Stimulated activated CD4-positive, alpha-beta T cell treated with anti-CD3 and anti-CD28 coated beads, Interleukin-15, amount 100 ng/mL, for 48 hours (primary cell): ENCODE measurements at regions not wholly inside any gene's neighbourhood (a gene's known extent, or its start where the extent isn't known, plus 50 kb on each side); places are given as distances from the start of the nearest gene placed in this dataset.
"Not testable (repeated sequence)": the region's sequence is repeated elsewhere in the genome, so short reads cannot be mapped to it uniquely, and the experiment has no call there.

ENCODE experiments used
- DNase-seq, 2 donors: peaks; one replicate each; pipeline ENCODE4 v3.0.0-alpha.2; 2020; ENCODE audit warnings: low read depth in 2 of 2

- DNase-seq, result not testable (repeated sequence)
Observed at GRCh38 chr16:22718598-22718997, 95.4 kb upstream of the HS3ST2 start.

- no peak for DNase-seq
Observed at GRCh38 chr16:22719945-22720344, 94.0 kb upstream of the HS3ST2 start.

GRCh38 chr16:22721511-22722100, 92.4 kb upstream of the HS3ST2 start:
- DNase-seq, result no peak

GRCh38 chr16:22722551-22723541, 91.1 kb upstream of the HS3ST2 start:
- DNase-seq, result not testable (repeated sequence)

GRCh38 chr16:22726868-22727267, 87.1 kb upstream of the HS3ST2 start:
- DNase-seq, result no peak

- no peak for DNase-seq
Observed at GRCh38 chr16:22727285-22728166, 86.4 kb upstream of the HS3ST2 start.

GRCh38 chr16:22728167-22728836, 85.7 kb upstream of the HS3ST2 start:
- no peak for DNase-seq

GRCh38 chr16:22732400-22732799, 81.6 kb upstream of the HS3ST2 start:
- no peak for DNase-seq

- no peak for DNase-seq
Observed at GRCh38 chr16:22732959-22733358, 81.0 kb upstream of the HS3ST2 start.

DNA sequence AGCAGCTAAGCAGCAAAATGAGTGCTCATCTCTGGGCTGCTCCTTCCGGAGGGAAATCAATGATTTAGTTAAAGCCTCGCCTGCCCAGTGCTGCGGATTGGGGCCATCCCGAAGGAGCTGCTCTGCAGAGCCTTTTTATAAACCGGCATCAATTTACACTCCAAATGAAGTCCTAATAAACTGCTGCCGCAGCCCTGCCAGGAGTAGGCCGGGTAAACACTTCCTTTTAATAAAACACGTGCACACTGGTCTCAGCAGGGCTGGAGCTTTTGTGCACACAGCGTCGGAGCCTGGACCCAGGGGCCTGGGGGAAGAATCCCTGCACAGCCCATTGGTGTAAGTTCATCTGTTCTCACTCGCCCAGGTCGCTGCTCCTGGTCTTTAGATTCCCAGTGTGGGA, 79.6 kb upstream of the HS3ST2 start:
- DNase-seq, result no peak

GRCh38 chr16:22736791-22737190, 77.2 kb upstream of the HS3ST2 start:
- no peak for DNase-seq

DNA sequence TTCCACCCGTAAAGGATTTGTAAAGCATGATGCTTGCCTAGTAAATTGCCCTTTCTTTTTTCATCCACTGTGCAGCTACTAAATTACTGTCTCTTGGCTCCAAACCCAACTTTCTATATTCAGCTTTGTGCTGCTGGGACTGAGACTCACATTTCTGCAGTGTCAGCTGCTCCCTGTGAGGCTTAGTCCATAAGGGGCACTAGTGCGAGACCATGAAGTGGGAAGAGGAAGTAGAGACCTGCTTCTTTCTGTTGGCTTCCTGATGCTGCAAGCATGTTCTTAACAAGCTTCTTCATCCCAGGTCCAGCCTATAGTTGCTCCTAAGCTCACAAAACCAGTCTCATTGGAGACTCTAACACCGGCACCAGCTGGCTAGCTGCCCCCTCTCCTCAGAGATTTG, 74.9 kb upstream of the HS3ST2 start:
- no peak for DNase-seq

GRCh38 chr16:22743401-22743800, 70.6 kb upstream of the HS3ST2 start:
- DNase-seq, result no peak

- no peak for DNase-seq
Observed at GRCh38 chr16:22751104-22751667, 62.8 kb upstream of the HS3ST2 start.

DNA sequence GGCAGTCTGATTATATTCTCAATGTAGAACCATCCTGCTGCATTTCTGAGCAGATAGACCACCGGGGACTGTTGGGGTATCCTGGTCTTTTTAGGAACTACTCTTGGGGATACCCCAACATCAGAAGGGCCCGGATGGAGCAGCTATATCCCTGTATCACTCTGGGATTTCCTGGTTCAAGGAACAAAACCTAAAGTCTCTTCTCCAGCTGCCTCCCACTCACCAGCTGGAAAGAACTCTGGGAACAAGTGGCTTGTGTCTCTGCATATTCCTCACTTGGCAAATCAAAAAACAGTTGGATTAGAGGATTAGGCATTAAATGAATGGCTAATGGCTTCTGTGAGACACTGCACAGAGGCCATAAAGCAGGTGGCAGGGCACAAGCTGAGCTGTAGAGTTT, 62.3 kb upstream of the HS3ST2 start:
- no peak for DNase-seq

DNA sequence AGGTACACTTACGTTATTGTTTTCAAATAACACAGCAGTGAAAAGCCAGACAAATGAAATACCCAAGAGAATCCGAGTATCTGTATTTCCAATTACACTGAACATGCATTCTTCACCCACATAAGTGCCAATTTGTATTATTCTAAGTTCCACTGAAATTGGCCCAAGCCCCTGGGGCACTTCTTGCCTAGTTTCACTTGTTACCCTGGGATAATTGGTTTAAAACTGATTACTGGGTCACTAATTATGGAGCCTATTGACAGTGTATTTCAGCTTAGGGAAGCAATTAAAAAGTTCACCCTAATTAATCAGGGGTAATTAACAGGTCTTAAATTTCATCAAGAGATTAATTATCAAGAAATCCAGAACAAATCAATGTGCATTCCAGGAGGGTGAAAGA, 60.5 kb upstream of the HS3ST2 start:
- DNase-seq, result no peak

DNA sequence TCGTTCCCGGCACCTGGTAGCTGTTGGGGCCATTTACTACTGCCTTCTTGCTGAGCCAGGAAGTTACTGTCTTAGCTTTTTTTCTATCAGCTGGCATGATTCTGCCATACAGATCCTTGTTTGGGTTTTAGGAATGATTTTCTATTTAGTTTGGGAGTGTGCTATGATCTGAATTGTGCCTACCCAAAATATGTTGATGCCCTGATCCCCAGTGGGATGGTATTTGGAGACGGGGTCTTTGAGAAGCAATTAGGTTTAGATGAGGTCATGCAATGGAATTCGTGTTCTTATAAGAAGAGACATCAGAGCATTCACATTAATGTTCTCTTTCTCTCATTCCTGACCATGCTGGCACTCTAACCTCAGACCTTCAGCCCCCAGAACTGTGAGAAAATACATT, 59.4 kb upstream of the HS3ST2 start:
- no peak for DNase-seq

DNA sequence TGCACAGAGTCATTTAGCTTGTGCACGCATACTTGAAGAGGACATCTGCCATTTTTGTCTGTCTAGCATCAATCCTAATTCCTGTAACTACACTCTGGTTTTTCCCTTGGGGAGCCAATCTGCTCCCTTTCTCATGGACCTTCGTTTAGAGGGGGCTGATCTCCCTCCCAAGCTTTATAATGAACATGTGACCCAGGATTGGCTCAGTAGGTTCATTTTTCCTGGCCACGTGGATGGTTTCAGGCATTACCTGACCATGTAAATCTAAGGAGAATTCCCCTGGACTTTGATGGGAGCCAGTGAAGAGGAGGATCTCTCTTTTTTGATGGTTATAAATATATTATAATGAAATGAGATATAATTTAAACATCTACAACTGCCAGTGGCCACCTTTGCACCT, 56.8 kb upstream of the HS3ST2 start:
- no peak for DNase-seq

- no peak for DNase-seq
Observed at GRCh38 chr16:22762486-22762885, 51.5 kb upstream of the HS3ST2 start.

DNA sequence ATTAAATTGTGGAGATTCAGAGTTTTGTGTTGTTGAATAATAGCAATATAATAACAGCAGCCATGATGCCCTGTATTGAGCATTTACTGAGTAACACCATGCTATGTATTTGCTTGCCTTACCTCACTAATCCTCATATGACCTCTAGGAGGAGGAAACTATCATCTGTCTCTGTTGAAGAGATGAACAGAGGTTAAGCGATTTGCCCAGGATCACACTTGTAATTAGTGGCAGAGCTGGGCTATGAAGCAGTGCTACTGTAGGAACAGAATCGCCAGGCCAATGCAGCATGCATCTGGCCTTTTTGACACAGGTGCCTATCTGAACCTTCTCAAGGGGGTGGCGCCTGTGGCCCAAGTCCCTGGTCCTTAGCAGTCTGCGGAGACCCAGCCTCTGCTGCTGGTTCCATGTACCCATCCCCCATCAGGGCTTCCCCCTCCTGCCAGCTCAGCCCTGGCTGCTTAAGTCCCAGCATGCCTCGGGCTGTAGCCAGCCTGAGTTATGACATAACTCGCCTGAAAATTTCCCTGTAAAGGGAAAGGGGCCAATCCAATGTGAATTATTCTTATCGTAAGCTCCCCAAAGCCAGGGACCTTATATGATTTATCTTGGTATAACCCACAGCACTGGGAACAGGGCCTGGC, 50.4 kb upstream of the HS3ST2 start:
- DNase-seq, result no peak
